ENCODE measurements at regions not wholly inside any gene's neighbourhood (a gene's known extent, or its start where the extent isn't known, plus 50 kb on each side); places are given as distances from the start of the nearest gene placed in this dataset.
"Not testable (repeated sequence)": the region's sequence is repeated elsewhere in the genome, so short reads cannot be mapped to it uniquely, and the experiment has no call there.

DNA sequence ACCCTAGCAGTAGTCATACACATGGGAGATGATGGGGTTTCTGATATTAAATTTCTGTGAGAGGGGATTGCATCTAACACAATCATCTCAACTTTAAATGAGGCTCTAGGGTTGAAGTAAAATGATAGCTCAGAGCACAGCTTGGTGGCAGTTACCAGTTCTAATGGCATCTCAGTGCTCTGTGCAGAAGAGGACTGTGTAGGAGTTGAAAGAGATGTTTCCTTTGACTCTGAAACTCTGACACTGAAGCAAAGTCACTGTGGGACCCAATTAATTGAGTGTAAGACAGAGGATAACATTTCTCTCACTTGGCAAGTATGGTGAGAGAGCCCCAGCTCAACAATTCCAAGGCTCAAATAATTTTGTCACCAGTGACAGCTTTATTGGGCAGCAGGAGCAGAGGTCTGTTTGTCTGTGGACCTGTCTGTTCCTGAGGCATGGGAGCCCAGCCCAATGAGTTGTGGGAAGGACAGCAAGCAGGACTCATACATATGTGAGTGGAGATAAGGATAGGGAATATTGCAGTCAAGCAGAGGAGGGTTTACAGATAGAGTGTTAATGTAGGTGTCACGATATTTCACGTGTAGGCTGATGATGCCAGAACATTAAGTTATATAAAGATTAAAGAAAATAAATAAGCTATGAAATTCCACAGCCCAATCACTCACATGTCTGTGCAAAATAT lies 76.7 kb upstream of the NAF1 start:
- no peak for TF ChIP-seq CTCF (IDR thresholded peaks at IDR 0.05; ENCODE audit: low read depth, low read length)
- H3K27me3 ChIP-seq, result no peaks in the 10 kb centered on the region

DNA sequence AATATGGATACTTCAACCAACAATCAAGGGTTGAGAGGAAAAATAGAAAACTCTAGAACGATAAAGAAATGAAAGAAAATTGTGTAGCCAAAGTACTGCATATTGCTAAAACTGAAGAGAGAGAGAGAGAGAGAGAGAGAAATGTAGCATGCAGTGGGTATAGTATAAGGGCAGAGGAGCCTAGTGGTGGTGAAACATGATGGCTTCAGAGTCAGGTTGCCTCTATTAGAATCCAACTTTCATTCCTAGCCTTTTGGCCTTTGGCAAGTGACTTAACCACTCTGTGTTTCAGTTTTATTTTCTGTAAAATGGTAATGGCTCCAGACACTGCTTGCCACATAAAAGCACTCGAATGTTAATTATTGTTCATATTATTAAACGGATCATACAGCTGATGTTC lies 71.2 kb upstream of the NAF1 start:
- H3K36me3 ChIP-seq, result no peaks in the 10 kb centered on the region
- no peak for TF ChIP-seq CTCF (IDR thresholded peaks at IDR 0.05; ENCODE audit: low read depth, low read length)

More for the DNA sequence above, 76.7 kb upstream of the NAF1 start:
- no peak overlapping the region for H3K4me3 ChIP-seq
- H3K36me3 ChIP-seq, result no peaks in the 10 kb centered on the region
- H3K27ac ChIP-seq, result no peak overlapping the region
- no peak for DNase-seq (ENCODE audit: low read depth in 1 of 2, low spot score in 1 of 2)
- peaks cover 18% of the 10 kb centered on the region for H3K4me1 ChIP-seq (ENCODE audit: low read depth)
- no peaks in the 10 kb centered on the region for H3K9me3 ChIP-seq (ENCODE audit: low read depth)

GRCh38 chr4:163236389-163236788 lies 69.7 kb upstream of the NAF1 start:
- not testable (repeated sequence) for H3K4me3 ChIP-seq; DNase-seq (ENCODE audit: low read depth in 1 of 2, low spot score in 1 of 2); H3K27me3 ChIP-seq

More for the DNA sequence above, 71.2 kb upstream of the NAF1 start:
- Histone ChIP-seq H3K4me1 (ENCODE audit: low read depth) (no peaks in the 10 kb centered on the region), H3K27ac (no peak overlapping the region), H3K27me3 (no peaks in the 10 kb centered on the region), H3K4me3 (no peak overlapping the region), H3K9me3 (ENCODE audit: low read depth) (no peaks in the 10 kb centered on the region)
- no peak for DNase-seq (ENCODE audit: low read depth in 1 of 2, low spot score in 1 of 2)

GRCh38 chr4:163233321-163233720 lies 66.6 kb upstream of the NAF1 start:
- no peaks in the 10 kb centered on the region for H3K9me3 ChIP-seq (ENCODE audit: low read depth)

More at GRCh38 chr4:163236389-163236788, 69.7 kb upstream of the NAF1 start:
- H3K27ac ChIP-seq; H3K4me1 ChIP-seq (ENCODE audit: low read depth); H3K9me3 ChIP-seq (ENCODE audit: low read depth); H3K36me3 ChIP-seq: not testable (repeated sequence)

DNA sequence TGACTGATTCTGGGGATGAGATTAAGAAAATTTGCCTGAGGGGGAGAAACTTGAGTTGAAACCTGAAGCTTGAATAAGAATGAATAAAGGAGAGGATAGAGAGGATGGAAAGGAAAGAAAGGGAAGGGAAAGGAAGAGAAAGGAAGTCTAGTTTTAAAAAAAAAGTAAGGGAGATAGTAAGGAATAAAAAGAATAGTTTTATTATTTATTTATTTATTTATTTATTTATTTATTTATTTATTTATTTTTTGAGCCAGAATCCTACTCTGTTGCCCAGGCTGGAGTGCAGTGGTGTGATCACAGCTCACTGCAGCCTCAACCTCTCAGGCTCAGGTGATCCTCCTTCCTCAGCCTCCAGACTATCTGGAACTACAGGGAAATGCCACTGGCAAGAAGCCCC lies 62.0 kb upstream of the NAF1 start:
- no peak overlapping the region for H3K27ac ChIP-seq
- H3K4me3 ChIP-seq, result no peak overlapping the region
- no peak for DNase-seq (ENCODE audit: low read depth in 1 of 2, low spot score in 1 of 2)
- no peak for TF ChIP-seq CTCF (IDR thresholded peaks at IDR 0.05; ENCODE audit: low read depth, low read length)
- H3K4me1 ChIP-seq (ENCODE audit: low read depth), result no peaks in the 10 kb centered on the region
- H3K9me3 ChIP-seq (ENCODE audit: low read depth), result no peaks in the 10 kb centered on the region
- H3K36me3 ChIP-seq, result no peaks in the 10 kb centered on the region
- no peaks in the 10 kb centered on the region for H3K27me3 ChIP-seq

More at GRCh38 chr4:163233321-163233720, 66.6 kb upstream of the NAF1 start:
- no peaks in the 10 kb centered on the region for H3K4me1 ChIP-seq (ENCODE audit: low read depth)
- no peaks in the 10 kb centered on the region for H3K27me3 ChIP-seq
- H3K27ac ChIP-seq, result no peak overlapping the region
- no peak for DNase-seq (ENCODE audit: low read depth in 1 of 2, low spot score in 1 of 2)
- no peak for TF ChIP-seq CTCF (IDR thresholded peaks at IDR 0.05; ENCODE audit: low read depth, low read length)
- no peaks in the 10 kb centered on the region for H3K36me3 ChIP-seq
- no peak overlapping the region for H3K4me3 ChIP-seq

DNA sequence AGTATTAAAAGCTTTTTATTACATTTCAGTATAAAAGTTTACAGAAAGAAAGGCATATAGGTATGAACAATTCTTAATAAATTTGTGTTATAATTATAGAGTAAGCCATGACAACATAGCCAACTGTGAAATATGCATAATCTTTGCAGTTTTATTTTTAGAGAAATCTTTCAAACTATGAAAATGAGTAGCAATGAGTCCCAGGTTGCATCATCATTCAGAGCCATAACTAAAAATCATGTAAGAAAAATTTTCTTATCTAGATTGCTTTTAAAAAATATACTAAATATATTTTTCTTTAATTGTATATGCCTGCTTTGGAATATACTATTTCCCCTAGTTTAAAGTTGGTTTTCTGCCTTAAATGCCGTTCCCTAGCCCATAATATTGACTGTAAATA lies 54.8 kb upstream of the NAF1 start:
- no peaks in the 10 kb centered on the region for H3K27me3 ChIP-seq
- no peaks in the 10 kb centered on the region for H3K4me1 ChIP-seq (ENCODE audit: low read depth)
- no peak for DNase-seq (ENCODE audit: low read depth in 1 of 2, low spot score in 1 of 2)
- no peak overlapping the region for H3K4me3 ChIP-seq
- no peak overlapping the region for H3K27ac ChIP-seq
- no peaks in the 10 kb centered on the region for H3K9me3 ChIP-seq (ENCODE audit: low read depth)
- no peaks in the 10 kb centered on the region for H3K36me3 ChIP-seq
- no peak for TF ChIP-seq CTCF (IDR thresholded peaks at IDR 0.05; ENCODE audit: low read depth, low read length)
